Nephron progenitor cell (in vitro differentiated cells): ENCODE measurements at regions not wholly inside any gene's neighbourhood (a gene's known extent, or its start where the extent isn't known, plus 50 kb on each side); places are given as distances from the start of the nearest gene placed in this dataset.

Source experiments
- DNase-seq: peaks from one replicate; pipeline ENCODE4 v3.0.0; 2021
- H3K27ac Mint-ChIP-seq: 2 replicates; pipeline ENCODE4 v1.8.0; 2021; ENCODE audit warnings: mild to moderate bottlenecking, moderate library complexity, mixed read lengths
- H3K27me3 Mint-ChIP-seq: 2 replicates; pipeline ENCODE4 v1.8.0; 2021; ENCODE audit warnings: mild to moderate bottlenecking, low read depth, mixed read lengths; ENCODE audit not compliant: poor library complexity
- H3K36me3 Mint-ChIP-seq: 2 replicates; pipeline ENCODE4 v1.8.0; 2021; ENCODE audit warnings: low read depth, mixed read lengths
- H3K4me1 Mint-ChIP-seq: 2 replicates; pipeline ENCODE4 v1.8.0; 2021; ENCODE audit warnings: mixed read lengths
- H3K4me3 Mint-ChIP-seq: 2 replicates; pipeline ENCODE4 v1.8.0; 2021; ENCODE audit warnings: mild to moderate bottlenecking, moderate library complexity, mixed read lengths
- H3K9me3 Mint-ChIP-seq: 2 replicates; pipeline ENCODE4 v1.8.0; 2021; ENCODE audit warnings: mild to moderate bottlenecking, moderate library complexity, mixed read lengths
- CTCF ChIP-seq: fragments of 200-600 bp; sonication (generic); IDR thresholded peaks from 2 replicates; pipeline ENCODE4 v1.5.0; 2021; ENCODE audit warnings: antibody characterized with exemption

- Mint-ChIP-seq H3K4me1 (no peaks in the 10 kb centered on the region), H3K36me3 (no peaks in the 10 kb centered on the region), H3K4me3 (no peak overlapping the region), H3K27ac (no peak overlapping the region), H3K9me3 (no peaks in the 10 kb centered on the region), H3K27me3 (peaks cover 4% of the 10 kb centered on the region)
- no peak for DNase-seq
- no peak for TF ChIP-seq CTCF
Measured at GRCh38 chr6:133820208-133820607, 68.7 kb upstream of the TCF21 start.

- Mint-ChIP-seq H3K9me3 (peaks cover 3% of the 10 kb centered on the region), H3K4me3 (no peak overlapping the region), H3K27ac (no peak overlapping the region), H3K27me3 (peaks cover 24% of the 10 kb centered on the region), H3K4me1 (no peaks in the 10 kb centered on the region), H3K36me3 (no peaks in the 10 kb centered on the region)
- no peak for TF ChIP-seq CTCF
- no peak for DNase-seq
Measured at GRCh38 chr6:133827766-133828165, 61.1 kb upstream of the TCF21 start.

GRCh38 chr6:133833949-133834359 is 55.0 kb upstream of the TCF21 start:
- no peak for TF ChIP-seq CTCF
- peak overlapping the region; percentile 1 for H3K4me3 Mint-ChIP-seq
- H3K36me3 Mint-ChIP-seq, result no peaks in the 10 kb centered on the region
- peaks cover under 1% of the 10 kb centered on the region for H3K9me3 Mint-ChIP-seq
- DNase-seq, result no peak
- H3K27ac Mint-ChIP-seq, result peak overlapping the region; percentile 1
- peaks cover 14% of the 10 kb centered on the region for H3K4me1 Mint-ChIP-seq
- H3K27me3 Mint-ChIP-seq, result peaks cover 34% of the 10 kb centered on the region

GRCh38 chr6:133834472-133835170 is 54.3 kb upstream of the TCF21 start:
- DNase-seq, result no peak
- Mint-ChIP-seq H3K36me3 (no peaks in the 10 kb centered on the region), H3K4me3 (no peak overlapping the region), H3K9me3 (peaks cover 3% of the 10 kb centered on the region), H3K4me1 (peaks cover 14% of the 10 kb centered on the region), H3K27ac (no peak overlapping the region), H3K27me3 (peaks cover 37% of the 10 kb centered on the region)
- TF ChIP-seq CTCF, result no peak

- DNase-seq, result no peak
- H3K4me3 Mint-ChIP-seq, result no peak overlapping the region
- no peak for TF ChIP-seq CTCF
- peaks cover 14% of the 10 kb centered on the region for H3K4me1 Mint-ChIP-seq
- peaks cover 29% of the 10 kb centered on the region for H3K27me3 Mint-ChIP-seq
- no peak overlapping the region for H3K27ac Mint-ChIP-seq
- H3K9me3 Mint-ChIP-seq, result peaks cover 3% of the 10 kb centered on the region
- H3K36me3 Mint-ChIP-seq, result no peaks in the 10 kb centered on the region
Measured at GRCh38 chr6:133835901-133836300, 53.0 kb upstream of the TCF21 start.

- H3K27me3 Mint-ChIP-seq, result peaks cover 18% of the 10 kb centered on the region
- H3K4me1 Mint-ChIP-seq, result peaks cover 14% of the 10 kb centered on the region
- peak overlapping the region; percentile 79 for H3K4me3 Mint-ChIP-seq
- peak; percentile 89 for TF ChIP-seq CTCF
- H3K36me3 Mint-ChIP-seq, result no peaks in the 10 kb centered on the region
- H3K27ac Mint-ChIP-seq, result no peak overlapping the region
- peak; percentile 75 for DNase-seq
- H3K9me3 Mint-ChIP-seq, result peaks cover 3% of the 10 kb centered on the region
Measured at GRCh38 chr6:133837801-133838349, 51.0 kb upstream of the TCF21 start.
